WTC11 (cell line): ENCODE measurements at regions not wholly inside any gene's neighbourhood (a gene's known extent, or its start where the extent isn't known, plus 50 kb on each side); places are given as distances from the start of the nearest gene placed in this dataset.

Source experiments
- ATAC-seq: fragments of 200-7000 bp; cut with Tn5 transposase; 2 replicates; pipeline ENCODE4 v1.10.0; 2021; ENCODE audit warnings: mild to moderate bottlenecking, moderate library complexity
- CTCF ChIA-PET: fragments of 300-600 bp; sonication (Branson Sonifier 250); formaldehyde crosslinking; loops from one replicate; lab custom pipeline; 2021; ENCODE audit warnings: antibody characterized with exemption; lab: Charles Lee
- POLR2A ChIA-PET: fragments of 350-600 bp; sonication (Branson Sonifier 250); formaldehyde crosslinking; loops from one replicate; lab custom pipeline; 2021; ENCODE audit warnings: antibody characterized with exemption; lab: Charles Lee
- DNase-seq: peaks from one replicate; pipeline ENCODE4 v3.0.0; 2021; ENCODE audit warnings: low spot score
- H3K27ac Mint-ChIP-seq: 2 replicates; pipeline ENCODE4 v1.8.0; 2021; ENCODE audit warnings: mixed read lengths
- H3K27me3 Mint-ChIP-seq: 2 replicates; pipeline ENCODE4 v1.8.0; 2021; ENCODE audit warnings: low read depth, mild to moderate bottlenecking, moderate library complexity, mixed read lengths
- H3K36me3 Mint-ChIP-seq: 2 replicates; pipeline ENCODE4 v1.8.0; 2021; ENCODE audit warnings: mixed read lengths
- H3K4me1 Mint-ChIP-seq: 2 replicates; pipeline ENCODE4 v1.8.0; 2022; ENCODE audit warnings: mixed read lengths
- H3K4me3 Mint-ChIP-seq: 2 replicates; pipeline ENCODE4 v1.8.0; 2021; ENCODE audit warnings: mild to moderate bottlenecking, moderate library complexity, mixed read lengths
- H3K9me3 Mint-ChIP-seq: 2 replicates; pipeline ENCODE4 v1.8.0; 2021; ENCODE audit warnings: mixed read lengths
- ATF1 ChIP-seq: sonication (generic); formaldehyde crosslinking; IDR thresholded peaks from 2 replicates; pipeline ENCODE4 v1.8.1; 2023; ENCODE audit warnings: mild to moderate bottlenecking, moderate library complexity, missing genetic modification reagents
- EMX1 ChIP-seq: fragments of 250-450 bp; sonication (Bioruptor Pico); IDR thresholded peaks from 2 replicates; pipeline ENCODE4 v1.8.0; 2021; ENCODE audit warnings: mild to moderate bottlenecking
- FOXK1 ChIP-seq: sonication (generic); formaldehyde crosslinking; IDR thresholded peaks from 2 replicates; pipeline ENCODE4 v1.8.0; 2022; ENCODE audit warnings: mild to moderate bottlenecking, moderate library complexity, missing genetic modification reagents
- GTF2I ChIP-seq: fragments of 250-450 bp; sonication (Bioruptor Pico); conservative IDR thresholded peaks from 2 replicates; pipeline ENCODE4 v1.4.0; 2021; ENCODE audit warnings: mild to moderate bottlenecking
- HMGA2 ChIP-seq: fragments of 250-450 bp; sonication (Bioruptor Pico); IDR thresholded peaks from 2 replicates; pipeline ENCODE4 v1.4.0; 2021; ENCODE audit warnings: mild to moderate bottlenecking, moderate library complexity
- IRF2 ChIP-seq: sonication (generic); formaldehyde crosslinking; IDR thresholded peaks from 2 replicates; pipeline ENCODE4 v1.8.0; 2022; ENCODE audit warnings: low read depth, missing genetic modification reagents, borderline replicate concordance
- NFATC4 ChIP-seq: fragments of 250-450 bp; sonication (Bioruptor Pico); IDR thresholded peaks from 2 replicates; pipeline ENCODE4 v1.9.0; 2021; ENCODE audit warnings: mild to moderate bottlenecking
- ZNF416 ChIP-seq: fragments of 250-450 bp; sonication (Bioruptor Pico); IDR thresholded peaks from 2 replicates; pipeline ENCODE4 v1.9.0; 2021; ENCODE audit warnings: mild to moderate bottlenecking, inconsistent platforms
- TF ChIP-seq, protein P1 (sequence below): sonication (generic); formaldehyde crosslinking; IDR thresholded peaks from 2 replicates; pipeline ENCODE4 v1.8.1; 2023; ENCODE audit warnings: mild to moderate bottlenecking, missing genetic modification reagents
- TF ChIP-seq, protein P2 (sequence below): sonication (generic); formaldehyde crosslinking; IDR thresholded peaks from 2 replicates; pipeline ENCODE4 v1.8.1; 2023; ENCODE audit warnings: mild to moderate bottlenecking, missing genetic modification reagents, moderate library complexity
- TF ChIP-seq, protein P3 (sequence below): fragments of 250-450 bp; sonication (Bioruptor Pico); IDR thresholded peaks from 2 replicates; pipeline ENCODE4 v2.1.2; 2022; ENCODE audit warnings: mild to moderate bottlenecking, moderate library complexity
- TF ChIP-seq, protein P4 (sequence below): sonication (generic); formaldehyde crosslinking; IDR thresholded peaks from 2 replicates; pipeline ENCODE4 v1.8.1; 2022; ENCODE audit warnings: low read depth, mild to moderate bottlenecking, moderate library complexity, missing genetic modification reagents, borderline replicate concordance
- TF ChIP-seq, protein P5 (sequence below): fragments of 250-450 bp; sonication (Bioruptor Pico); IDR thresholded peaks from 2 replicates; pipeline ENCODE4 v1.9.0; 2021; ENCODE audit warnings: mild to moderate bottlenecking

DNA sequence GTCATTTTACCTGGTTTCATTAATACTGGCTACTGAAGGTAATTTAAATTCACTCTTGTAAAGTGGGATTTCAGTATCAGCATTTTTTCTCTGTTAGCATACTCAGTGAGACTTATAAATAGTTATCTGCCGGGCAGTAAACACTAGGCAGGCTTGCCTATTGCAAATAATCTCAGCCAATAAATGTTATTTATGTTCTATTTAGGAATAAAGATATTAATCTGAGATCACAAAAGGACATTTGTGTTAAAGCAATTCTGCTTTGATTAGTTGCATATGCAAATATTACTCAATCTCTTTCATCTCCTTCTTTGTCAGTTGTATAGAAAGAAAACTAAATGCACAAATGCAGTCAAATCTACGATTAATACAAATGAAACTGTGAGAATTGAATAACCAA lies 827.8 kb downstream of the TLE4 start:
- TF ChIP-seq NFATC4 (CRISPR knock-in tag) (no peak), EMX1 (no peak)
- peaks cover 20% of the 10 kb centered on the region for H3K36me3 Mint-ChIP-seq
- ChIA-PET POLR2A (no interaction called here), CTCF (interaction anchor here (0.7 kb wide), 1 partner anchor 17 kb away, joined by 3 read pairs; no protein-coding TSS in a partner anchor)
- peaks cover 41% of the 10 kb centered on the region for H3K4me1 Mint-ChIP-seq
- peak overlapping the region; percentile 84 for H3K27ac Mint-ChIP-seq
- H3K27me3 Mint-ChIP-seq: no peaks in the 10 kb centered on the region
- DNase-seq (no peak), ATAC-seq (no peak)
- no peak overlapping the region for H3K4me3 Mint-ChIP-seq
- peaks cover 15% of the 10 kb centered on the region for H3K9me3 Mint-ChIP-seq

DNA sequence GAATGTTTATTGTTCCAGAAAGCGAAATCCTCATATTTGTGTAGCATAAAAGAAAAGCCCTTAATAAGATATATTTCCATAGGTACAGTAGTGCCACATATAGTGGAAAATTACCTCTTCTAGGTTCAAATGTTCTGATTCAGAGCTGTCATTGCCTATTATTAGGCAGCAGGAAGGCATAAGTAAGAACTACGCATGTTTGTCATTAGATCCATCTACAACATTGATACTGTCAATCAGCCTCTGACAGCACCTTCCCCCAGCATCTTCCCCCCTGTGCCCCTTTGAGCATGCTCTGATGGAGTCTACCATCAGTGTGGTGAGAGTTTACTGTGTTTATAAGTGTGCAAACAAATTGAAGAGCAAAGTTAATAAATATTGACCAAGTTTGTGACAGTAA lies 816.1 kb downstream of the TLE4 start:
- POLR2A ChIA-PET: no interaction called here
- H3K4me3 Mint-ChIP-seq: no peak overlapping the region
- H3K36me3 Mint-ChIP-seq: peaks cover 13% of the 10 kb centered on the region
- no peak for DNase-seq
- CTCF ChIA-PET: no interaction called here
- H3K27me3 Mint-ChIP-seq: no peaks in the 10 kb centered on the region
- H3K4me1 Mint-ChIP-seq: peaks cover 8% of the 10 kb centered on the region
- TF ChIP-seq IRF2 (CRISPR knock-in tag) (no peak), ATF1 (no peak), GTF2I (no peak), HMGA2 (CRISPR knock-in tag) (no peak), ZNF416 (CRISPR knock-in tag) (no peak)
- TF ChIP-seq, protein P1, sequence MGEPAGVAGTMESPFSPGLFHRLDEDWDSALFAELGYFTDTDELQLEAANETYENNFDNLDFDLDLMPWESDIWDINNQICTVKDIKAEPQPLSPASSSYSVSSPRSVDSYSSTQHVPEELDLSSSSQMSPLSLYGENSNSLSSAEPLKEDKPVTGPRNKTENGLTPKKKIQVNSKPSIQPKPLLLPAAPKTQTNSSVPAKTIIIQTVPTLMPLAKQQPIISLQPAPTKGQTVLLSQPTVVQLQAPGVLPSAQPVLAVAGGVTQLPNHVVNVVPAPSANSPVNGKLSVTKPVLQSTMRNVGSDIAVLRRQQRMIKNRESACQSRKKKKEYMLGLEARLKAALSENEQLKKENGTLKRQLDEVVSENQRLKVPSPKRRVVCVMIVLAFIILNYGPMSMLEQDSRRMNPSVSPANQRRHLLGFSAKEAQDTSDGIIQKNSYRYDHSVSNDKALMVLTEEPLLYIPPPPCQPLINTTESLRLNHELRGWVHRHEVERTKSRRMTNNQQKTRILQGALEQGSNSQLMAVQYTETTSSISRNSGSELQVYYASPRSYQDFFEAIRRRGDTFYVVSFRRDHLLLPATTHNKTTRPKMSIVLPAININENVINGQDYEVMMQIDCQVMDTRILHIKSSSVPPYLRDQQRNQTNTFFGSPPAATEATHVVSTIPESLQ (CRISPR knock-in tag): no peak
- TF ChIP-seq, protein P2, sequence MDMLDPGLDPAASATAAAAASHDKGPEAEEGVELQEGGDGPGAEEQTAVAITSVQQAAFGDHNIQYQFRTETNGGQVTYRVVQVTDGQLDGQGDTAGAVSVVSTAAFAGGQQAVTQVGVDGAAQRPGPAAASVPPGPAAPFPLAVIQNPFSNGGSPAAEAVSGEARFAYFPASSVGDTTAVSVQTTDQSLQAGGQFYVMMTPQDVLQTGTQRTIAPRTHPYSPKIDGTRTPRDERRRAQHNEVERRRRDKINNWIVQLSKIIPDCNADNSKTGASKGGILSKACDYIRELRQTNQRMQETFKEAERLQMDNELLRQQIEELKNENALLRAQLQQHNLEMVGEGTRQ: no peak
- TF ChIP-seq, protein P3, sequence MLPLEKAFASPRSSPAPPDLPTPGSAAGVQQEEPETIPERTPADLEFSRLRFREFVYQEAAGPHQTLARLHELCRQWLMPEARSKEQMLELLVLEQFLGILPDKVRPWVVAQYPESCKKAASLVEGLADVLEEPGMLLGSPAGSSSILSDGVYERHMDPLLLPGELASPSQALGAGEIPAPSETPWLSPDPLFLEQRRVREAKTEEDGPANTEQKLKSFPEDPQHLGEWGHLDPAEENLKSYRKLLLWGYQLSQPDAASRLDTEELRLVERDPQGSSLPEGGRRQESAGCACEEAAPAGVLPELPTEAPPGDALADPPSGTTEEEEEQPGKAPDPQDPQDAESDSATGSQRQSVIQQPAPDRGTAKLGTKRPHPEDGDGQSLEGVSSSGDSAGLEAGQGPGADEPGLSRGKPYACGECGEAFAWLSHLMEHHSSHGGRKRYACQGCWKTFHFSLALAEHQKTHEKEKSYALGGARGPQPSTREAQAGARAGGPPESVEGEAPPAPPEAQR (CRISPR knock-in tag): no peak
- TF ChIP-seq, protein P4, sequence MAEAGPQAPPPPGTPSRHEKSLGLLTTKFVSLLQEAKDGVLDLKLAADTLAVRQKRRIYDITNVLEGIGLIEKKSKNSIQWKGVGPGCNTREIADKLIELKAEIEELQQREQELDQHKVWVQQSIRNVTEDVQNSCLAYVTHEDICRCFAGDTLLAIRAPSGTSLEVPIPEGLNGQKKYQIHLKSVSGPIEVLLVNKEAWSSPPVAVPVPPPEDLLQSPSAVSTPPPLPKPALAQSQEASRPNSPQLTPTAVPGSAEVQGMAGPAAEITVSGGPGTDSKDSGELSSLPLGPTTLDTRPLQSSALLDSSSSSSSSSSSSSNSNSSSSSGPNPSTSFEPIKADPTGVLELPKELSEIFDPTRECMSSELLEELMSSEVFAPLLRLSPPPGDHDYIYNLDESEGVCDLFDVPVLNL (CRISPR knock-in tag): no peak
- TF ChIP-seq, protein P5, sequence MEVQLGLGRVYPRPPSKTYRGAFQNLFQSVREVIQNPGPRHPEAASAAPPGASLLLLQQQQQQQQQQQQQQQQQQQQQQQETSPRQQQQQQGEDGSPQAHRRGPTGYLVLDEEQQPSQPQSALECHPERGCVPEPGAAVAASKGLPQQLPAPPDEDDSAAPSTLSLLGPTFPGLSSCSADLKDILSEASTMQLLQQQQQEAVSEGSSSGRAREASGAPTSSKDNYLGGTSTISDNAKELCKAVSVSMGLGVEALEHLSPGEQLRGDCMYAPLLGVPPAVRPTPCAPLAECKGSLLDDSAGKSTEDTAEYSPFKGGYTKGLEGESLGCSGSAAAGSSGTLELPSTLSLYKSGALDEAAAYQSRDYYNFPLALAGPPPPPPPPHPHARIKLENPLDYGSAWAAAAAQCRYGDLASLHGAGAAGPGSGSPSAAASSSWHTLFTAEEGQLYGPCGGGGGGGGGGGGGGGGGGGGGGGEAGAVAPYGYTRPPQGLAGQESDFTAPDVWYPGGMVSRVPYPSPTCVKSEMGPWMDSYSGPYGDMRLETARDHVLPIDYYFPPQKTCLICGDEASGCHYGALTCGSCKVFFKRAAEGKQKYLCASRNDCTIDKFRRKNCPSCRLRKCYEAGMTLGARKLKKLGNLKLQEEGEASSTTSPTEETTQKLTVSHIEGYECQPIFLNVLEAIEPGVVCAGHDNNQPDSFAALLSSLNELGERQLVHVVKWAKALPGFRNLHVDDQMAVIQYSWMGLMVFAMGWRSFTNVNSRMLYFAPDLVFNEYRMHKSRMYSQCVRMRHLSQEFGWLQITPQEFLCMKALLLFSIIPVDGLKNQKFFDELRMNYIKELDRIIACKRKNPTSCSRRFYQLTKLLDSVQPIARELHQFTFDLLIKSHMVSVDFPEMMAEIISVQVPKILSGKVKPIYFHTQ (CRISPR knock-in tag): no peak
- no peak overlapping the region for H3K27ac Mint-ChIP-seq
- ATAC-seq: no peak
- peaks cover 18% of the 10 kb centered on the region for H3K9me3 Mint-ChIP-seq

DNA sequence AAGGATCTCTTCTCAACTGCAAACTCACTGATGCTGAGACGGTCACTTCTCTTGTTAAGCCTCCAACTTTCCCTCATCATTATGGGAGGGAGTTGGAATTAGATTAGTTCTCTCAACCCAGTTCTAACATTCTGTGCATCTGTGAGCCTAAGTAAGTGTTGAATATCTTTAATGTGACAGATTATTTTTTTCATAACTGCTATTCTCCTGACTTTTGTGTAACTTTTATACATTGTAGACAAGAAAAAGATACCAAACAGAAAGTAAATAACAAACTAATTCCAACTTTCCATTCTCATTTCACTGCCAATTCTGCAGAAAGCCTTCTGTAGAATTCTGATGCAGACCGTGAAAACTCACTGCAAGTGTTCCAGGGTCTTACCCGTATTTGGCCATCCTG lies 813.5 kb downstream of the TLE4 start:
- Mint-ChIP-seq H3K4me1 (peaks cover 12% of the 10 kb centered on the region), H3K36me3 (no peaks in the 10 kb centered on the region; the same call in 1 of the 2 replicates), H3K4me3 (no peak overlapping the region), H3K27me3 (no peaks in the 10 kb centered on the region), H3K9me3 (peaks cover 2% of the 10 kb centered on the region), H3K27ac (no peak overlapping the region)
- DNase-seq (no peak), ATAC-seq (no peak)
- POLR2A ChIA-PET: no interaction called here
- CTCF ChIA-PET: no interaction called here
- no peak for TF ChIP-seq FOXK1 (CRISPR knock-in tag)
- TF ChIP-seq, all 79 proteins: peak for 0
